HTR-8/SVneo (cell line): ENCODE measurements at regions not wholly inside any gene's neighbourhood (a gene's known extent, or its start where the extent isn't known, plus 50 kb on each side); places are given as distances from the start of the nearest gene placed in this dataset.
"Not testable (repeated sequence)": the region's sequence is repeated elsewhere in the genome, so short reads cannot be mapped to it uniquely, and the experiment has no call there.

Experiments
- DNase-seq: peaks from one replicate; pipeline ENCODE4 v3.0.0; 2011; ENCODE audit warnings: low spot score, mixed read lengths; ENCODE audit not compliant: insufficient read length
- FAIRE-seq: peaks from 2 replicates; lab custom pipeline; 2011; peaks lifted over from hg19 to GRCh38; lab: Jason Lieb, UNC

DNA sequence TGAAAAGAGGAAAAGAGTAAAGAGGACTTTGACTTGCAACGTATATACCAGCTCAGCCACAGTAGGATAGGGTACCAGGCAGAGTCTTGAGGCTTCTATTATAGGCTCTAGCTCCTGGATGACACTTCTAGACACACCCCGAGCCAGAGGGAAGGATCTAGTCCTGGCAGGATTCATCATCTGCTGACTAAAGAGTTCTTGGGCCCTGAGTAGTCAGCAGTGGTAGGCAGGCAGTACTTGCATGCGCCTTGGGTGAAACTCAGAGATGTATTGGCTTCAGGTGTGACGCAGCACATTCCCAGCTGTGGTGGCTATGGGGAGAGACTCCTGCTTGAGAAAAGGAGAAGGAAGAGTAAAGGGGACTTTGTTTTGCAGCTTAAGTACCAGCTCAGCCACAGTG lies 162.3 kb upstream of the APP start:
- FAIRE-seq: no peak

DNA sequence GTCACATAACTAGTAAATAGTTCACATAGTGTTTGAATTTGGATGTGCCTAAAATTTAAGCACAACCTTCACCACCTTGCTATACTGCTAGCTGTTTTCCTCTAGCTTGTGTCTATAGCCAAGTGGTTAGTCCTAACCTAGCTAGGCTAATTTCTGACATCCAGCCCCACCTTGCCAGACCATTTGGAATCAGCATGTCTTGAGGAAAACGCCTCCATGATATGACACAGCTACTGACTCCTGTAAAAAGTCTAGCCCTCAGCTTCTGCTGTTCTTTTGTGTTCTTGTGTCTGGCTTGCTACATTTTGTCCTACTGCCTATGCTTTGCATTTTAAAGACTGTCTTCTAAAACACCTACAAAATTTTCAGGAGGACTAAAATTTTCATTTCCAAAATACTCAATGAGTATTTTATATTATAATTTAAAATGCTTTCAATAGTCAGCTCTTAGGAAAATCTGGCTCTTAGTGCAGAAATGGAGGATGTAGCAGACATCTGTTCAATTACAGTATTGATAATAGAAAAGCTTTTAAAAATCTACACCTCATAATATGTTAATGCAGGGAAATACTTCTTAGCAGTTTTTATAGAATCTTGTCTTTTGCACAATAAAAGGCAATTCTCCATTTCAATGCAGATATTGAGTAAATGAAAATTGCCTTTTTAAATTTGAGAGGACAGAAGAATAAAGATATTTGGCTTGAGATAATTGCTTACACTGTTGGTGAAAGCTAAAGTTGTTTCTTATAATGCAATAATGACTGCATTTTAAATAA lies 160.8 kb upstream of the APP start:
- DNase-seq: no peak
- FAIRE-seq: no peak

More for the DNA sequence above, 162.3 kb upstream of the APP start:
- DNase-seq: no peak

DNA sequence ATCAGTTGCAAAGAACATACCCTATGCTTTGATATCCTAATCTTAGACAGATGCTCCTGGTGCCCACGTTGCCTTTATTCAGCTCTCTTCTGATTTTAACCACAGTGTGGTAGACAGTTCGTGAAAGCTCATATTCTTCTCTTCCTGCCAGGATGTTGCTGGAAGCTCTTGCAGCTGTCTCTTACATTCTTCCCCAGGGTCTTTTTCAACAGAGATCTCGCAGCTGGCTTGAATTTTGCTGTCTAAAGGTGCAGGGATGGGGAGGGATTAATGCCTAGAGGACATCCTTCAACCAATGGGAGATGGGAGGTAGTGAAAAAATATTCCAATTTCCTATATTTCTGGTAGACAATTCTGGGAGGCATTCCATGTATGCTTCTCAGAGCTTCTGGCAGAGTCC lies 150.0 kb upstream of the APP start:
- FAIRE-seq: no peak
- DNase-seq: no peak

DNA sequence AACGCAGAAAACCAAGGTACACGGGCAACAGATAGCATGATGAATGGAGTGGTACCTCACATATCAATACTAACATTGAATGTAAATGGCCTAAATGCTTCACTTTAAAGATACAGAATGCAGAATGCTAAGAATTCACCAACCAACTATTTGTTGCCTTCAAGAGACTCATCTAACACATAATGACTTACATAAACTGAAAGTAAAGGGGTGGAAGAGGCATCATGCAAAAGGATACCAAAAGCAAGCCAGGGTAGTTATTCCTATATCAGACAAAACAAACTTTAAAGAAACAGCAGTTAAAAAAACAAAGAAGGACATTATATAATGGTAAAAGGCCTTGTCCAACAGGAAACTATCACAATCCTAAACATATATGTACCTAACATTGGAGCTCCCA lies 137.1 kb upstream of the APP start:
- no peak for DNase-seq
- FAIRE-seq: no peak

DNA sequence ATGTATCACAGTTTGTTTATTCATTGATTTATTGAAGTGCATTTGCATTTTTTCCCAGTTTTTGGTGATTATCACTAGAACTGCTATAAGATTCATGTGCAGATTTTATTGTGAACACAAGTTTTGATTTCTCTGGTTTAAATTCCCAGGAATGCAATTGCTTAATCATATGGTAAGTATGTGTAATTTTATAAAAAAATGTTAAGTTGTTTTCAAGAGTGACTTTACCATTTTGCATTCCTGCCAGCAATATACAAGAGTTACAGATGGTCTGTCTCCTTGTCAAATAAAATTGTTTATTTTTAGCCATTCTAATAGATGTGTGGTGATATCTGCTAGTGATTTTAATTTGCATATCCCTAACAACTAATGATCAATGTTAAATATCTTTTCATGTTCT lies 127.3 kb upstream of the APP start:
- DNase-seq: no peak
- no peak for FAIRE-seq

DNA sequence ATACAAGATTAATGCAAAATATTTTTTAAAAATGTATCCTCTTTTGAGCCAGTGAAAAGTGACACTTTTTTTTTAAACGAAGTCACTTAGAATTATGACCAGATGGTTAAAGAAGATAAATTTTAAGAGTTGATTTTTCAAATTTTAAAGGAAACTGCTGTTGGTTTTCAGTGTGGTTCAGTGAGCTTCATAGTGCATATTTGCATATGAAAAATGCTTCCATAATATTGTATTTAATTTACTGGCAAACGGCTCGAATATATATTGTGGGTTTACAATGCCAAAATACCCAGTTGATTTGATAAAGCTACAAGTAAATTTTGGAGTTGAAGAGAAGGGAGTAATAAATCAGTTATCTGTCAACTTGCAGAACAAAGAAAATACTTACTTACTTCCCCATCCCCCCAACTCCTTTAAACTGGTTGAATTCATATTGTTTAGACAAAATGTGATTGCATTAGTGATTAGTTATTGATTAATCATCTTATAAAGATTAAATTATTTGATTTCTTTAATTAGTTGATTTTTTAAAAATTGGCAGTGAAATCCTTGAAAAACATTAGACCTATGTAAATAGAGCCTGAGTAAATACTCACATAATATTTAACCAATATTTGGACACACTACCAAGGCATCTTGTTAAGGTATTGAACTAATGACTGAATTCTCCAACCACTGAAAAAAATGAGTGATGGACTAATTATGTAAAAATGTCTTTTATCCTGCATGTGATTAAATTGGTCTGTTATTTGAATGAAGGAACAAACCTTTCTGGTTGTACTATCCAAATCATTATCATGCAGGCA lies 122.8 kb upstream of the APP start:
- FAIRE-seq: no peak
- no peak for DNase-seq

DNA sequence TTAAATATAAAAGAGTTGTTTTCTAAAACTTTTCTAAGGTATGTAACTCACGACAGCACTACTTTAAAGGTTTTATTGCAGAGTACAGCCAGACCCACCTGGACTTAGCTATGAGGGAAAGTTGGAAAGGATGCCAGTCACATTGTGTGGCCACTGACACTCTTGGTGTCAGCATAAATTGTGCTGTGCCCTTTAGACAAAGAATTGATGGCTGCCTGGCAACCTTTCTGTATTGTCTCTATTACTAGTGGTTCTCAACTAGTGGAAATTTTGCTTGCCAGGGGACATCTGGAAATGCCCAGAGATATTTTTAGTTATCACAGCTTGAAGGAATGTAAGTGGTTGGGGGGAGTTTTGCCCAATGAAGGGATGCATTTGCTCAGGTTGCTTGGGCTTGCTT lies 117.5 kb upstream of the APP start:
- no peak for DNase-seq
- no peak for FAIRE-seq

DNA sequence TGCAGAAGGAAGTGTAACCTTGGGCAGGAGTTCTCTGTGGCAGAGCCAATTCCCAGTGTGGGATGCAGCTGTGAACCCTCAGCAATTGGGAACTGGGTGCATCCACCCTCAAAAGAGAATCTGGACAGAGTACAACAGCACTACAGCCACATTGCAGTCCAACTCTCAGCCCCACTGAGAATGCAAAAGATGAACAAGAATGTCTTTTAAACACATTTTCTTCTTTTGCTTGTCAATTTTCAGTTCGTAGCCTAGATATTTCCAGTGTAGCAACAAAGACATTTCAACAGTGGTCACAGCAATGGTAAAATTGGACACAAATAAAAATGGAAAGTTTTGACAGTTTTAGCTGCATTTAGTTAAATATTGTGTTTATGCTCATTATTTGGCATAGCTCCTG lies 114.0 kb upstream of the APP start:
- no peak for DNase-seq

DNA sequence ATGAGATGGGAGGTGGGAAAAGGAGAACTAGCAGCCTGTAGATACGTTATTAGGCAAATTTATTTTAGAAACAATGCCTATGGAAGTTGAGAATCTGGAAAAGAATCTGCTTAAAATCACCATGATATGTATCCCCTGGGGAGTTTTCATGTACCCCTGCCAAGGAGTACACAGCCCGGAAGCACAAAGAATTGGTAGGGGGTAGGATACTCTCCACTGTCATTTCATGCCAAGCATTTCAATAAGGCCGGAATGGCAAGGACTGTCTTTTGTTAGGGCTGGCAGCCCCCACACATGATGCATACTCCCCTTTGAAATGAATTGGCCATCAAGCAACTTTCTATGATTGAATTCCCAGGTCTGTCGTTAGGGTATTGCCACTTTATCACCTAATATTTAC lies 111.5 kb upstream of the APP start:
- no peak for FAIRE-seq
- no peak for DNase-seq

More for the DNA sequence above, 114.0 kb upstream of the APP start:
- FAIRE-seq: no peak

DNA sequence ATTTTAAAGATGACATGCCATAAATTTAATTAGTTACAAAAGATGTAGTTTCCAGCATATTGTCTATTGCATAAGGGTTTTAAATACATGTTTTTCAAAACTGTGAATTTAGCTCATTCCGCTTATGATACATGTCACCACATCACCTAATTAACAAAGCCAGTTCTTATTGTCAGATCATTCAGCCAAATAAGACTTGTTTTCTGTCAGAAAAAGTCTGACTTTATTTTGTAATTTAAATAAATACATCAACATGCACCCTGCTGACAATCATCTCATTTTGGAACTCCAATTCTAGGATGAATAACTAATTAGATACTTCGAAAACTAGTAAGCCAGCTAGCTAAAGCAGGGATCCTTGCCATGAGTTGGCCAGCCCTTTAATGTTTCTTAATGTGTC lies 110.9 kb upstream of the APP start:
- FAIRE-seq (no peak), DNase-seq (no peak)

DNA sequence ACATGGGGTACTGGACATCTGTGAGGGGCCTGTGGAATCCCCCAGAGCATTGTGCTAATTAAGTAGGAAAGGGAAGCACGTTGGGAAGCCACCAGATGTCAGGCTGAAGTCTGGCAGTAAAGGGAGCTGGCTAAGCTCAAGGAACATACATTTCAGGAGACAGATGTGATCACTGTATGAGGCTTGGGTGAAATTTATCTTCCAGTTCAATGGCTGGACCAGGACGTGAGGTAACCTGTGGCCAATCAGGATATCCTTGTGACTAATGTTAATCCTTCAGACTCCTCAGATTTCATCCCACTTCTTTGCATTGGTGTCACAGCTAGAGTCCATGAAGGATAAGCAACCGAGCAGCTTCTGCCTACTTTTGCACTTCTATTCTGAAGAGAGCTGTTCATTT lies 110.2 kb upstream of the APP start:
- FAIRE-seq: no peak
- no peak for DNase-seq

DNA sequence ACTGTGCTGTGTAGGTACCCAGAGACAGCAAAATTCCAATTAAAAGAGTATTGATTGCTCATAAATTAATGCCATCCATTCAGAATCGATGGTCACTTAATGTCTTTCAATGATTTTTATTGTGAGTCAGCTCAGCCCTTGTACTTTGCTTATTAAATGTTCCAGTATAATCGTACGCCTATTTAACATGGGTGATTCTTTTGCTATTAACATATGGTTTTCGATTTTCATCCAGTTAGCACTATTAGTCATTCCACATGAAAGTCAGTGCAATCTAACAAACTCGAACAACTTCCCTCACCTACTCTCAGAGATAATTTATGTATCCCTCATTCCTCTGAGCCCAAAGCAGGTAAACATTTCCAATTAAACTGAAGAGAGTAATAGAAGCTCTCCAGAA lies 109.6 kb upstream of the APP start:
- DNase-seq (no peak), FAIRE-seq (no peak)

DNA sequence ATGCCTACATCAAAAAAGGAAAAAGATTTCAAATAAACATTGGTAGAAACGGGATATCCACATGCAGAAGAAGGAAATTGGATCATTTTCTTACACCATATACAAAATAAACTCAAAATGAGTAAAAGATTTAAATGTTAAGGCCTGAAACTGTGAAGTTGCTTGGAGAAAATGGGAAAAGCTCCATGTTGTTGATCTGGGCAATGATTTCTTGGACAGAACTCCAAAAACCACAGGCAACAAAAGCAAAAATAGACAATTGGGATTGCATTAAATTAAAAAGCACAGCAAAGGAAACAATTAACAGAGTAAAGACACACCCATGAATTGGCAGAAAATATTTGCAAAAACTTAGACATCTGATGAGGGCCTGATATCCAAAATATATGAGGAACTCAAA lies 105.2 kb upstream of the APP start:
- FAIRE-seq (no peak), DNase-seq (no peak)

DNA sequence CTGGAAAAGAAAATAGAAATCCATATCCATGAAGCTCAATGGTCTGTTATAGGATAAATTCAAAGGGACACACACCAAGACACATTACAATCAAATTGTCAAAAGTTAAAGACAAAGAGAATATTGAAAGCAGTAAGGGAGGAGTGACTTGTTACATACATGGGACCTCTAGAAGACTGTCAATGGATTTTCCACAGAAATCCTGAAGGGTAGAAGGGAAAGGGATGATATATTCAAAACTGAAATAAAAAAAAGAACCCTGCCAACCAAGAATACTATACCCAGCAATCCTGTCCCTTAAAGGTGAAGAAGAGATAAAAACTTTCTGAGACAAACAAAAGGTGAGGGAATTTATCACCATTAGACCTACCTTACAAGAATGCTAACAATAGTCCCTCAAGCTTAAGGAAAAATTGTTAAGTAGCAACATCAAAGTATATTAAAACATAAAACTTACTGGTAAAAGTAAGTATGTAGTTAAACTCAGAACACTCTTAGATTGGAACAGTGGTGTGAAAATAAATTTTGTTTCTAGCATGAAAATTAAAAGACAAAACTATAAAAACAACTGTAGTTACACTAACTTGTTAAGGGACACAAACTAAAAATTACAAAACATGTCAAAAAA lies 103.2 kb upstream of the APP start:
- FAIRE-seq (no peak), DNase-seq (no peak)

DNA sequence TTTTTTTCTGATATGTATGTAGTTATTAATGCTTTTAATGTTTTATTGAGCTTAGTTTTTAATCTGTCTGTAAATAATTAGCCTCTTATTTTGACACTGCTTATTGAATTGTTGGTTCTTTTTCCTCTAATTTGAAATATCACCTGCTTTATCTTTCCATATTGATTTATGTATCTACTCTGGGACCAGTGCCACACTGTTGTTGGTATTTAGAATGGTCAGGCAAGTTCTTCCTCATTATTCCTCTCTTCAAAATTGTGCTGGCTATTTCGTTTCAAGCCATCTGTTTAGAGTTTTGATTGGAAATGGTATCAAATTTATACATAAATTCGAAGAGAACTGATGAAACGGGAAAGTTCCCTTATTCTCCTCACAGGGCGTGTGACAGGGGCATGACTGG lies 96.8 kb upstream of the APP start:
- DNase-seq (no peak), FAIRE-seq (no peak)

DNA sequence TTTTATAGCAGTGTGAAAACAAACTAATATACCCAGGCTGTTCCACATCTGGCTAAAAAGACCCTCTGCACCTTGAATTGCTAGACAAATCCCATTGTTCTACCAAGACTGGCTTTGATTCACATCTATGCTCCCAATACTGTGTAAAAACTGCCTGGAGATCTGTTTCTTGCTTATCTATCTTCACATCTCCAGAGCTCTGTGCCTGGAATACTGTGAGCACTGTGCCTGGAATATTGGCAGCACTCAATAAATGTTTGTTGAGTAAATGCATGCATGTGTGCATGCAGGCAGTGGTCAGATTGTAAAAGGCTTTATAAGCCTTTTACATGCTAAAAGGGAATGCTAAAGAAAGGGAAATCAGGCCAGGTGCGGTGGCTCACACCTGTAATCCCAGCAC lies 75.5 kb upstream of the APP start:
- FAIRE-seq: no peak
- no peak for DNase-seq

DNA sequence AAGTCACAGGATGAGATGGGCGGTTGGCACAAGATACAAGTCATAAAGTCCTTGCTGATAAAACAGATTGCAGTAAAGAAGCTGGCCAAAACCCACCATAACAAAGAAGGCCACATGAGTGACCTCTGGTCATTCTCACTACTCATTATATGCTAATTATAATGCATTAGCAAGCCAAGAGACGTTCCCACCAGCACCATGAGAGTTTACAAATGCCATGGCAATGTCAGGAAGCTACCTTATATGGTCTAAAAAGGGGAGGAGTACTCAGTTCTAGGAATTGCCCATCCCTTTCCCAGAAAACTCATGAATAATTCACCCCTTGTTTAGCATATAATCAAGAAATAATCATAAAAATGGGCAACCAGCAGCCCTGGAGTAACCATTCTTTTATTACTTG lies 74.9 kb upstream of the APP start:
- FAIRE-seq (no peak), DNase-seq (no peak)

DNA sequence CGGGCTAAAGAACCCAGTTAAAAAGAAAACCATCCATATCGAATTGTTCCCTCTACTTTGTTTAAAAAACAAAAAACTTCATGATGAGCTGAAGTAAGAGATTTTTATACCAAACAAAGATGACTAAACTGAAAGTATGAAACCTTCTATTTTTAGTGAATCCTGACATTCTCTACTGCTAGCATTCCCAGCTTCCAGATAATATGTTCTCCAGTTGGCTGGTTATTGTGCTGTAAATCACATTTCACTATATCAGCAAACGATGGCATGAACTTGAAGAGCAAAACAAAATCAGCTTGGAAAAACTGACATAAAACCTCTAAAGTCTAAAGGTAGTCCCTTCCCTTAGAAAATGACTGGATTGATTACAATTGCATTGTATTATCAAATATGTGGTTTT lies 68.1 kb upstream of the APP start:
- FAIRE-seq (no peak), DNase-seq (no peak)

DNA sequence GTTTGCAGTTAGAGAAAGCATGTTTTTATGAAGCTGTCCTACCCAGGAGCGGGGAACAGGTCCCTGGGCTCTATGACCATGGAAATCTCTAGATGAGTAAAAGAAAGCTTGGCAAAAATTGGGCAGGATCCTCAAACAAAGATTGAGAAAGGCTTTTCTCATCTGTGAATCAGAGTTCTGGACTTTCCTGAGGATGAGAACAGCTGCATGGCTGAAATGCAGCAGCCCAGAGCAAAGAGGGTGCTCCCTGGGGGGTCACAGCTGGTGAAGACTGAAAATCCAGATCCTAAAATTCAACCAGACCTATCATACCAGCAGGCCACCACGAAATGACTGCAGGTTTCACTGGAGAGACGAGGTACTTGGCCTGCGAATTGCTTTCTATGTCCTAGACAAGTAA lies 65.7 kb upstream of the APP start:
- FAIRE-seq: no peak
- no peak for DNase-seq

DNA sequence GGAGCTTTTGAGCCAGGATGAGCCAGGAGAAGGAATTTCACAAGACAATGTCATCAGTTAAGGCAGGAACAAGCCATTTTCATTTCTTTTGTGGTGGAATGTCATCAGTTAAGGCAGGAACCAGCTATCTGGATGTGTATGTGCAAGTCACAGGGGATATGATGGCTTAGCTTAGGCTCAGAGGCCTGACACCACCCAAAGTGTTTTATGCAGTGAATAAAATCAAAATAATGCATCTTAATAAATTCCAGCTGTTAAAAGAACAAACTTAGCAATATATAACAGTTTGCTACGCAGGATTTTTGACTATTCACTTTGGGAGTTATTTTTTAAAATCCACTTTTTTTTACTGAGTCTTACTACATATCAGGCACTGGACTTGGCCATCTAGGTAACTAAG lies 62.7 kb upstream of the APP start:
- DNase-seq, FAIRE-seq: not testable (repeated sequence)

DNA sequence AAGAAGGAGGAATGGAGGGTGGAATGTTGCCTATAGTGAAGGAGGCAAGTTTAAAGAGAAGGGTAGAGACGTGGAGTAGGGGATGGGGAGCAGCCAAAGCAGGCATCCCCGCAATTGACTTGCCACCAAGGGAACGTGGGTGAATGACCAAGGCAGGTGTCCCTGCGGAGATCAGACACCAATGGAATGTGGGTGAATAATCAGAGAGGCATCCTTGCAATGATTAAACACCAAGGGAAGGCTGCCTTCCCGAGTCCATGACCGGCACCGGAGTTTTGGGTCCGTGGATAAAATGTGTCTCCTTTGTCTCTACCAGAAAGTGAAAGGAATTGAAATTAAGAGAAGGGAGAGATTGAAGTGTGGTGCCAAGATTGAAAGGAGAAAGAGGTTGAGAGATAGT lies 61.9 kb upstream of the APP start:
- not testable (repeated sequence) for DNase-seq, FAIRE-seq
